HEK293T (cell line): ENCODE measurements at regions not wholly inside any gene's neighbourhood (a gene's known extent, or its start where the extent isn't known, plus 50 kb on each side); places are given as distances from the start of the nearest gene placed in this dataset.

Experiments used
- ARNT ChIP-seq: fragments of 450-650 bp; IDR thresholded peaks from 2 replicates; pipeline ENCODE4 v1.6.1; 2017; ENCODE audit warnings: mild to moderate bottlenecking
- BHLHE40 ChIP-seq: fragments of 450-650 bp; IDR thresholded peaks from 2 replicates; pipeline ENCODE4 v1.6.1; 2016; ENCODE audit warnings: mild to moderate bottlenecking, moderate library complexity, borderline replicate concordance
- FOXM1 ChIP-seq: fragments of 450-650 bp; IDR thresholded peaks from 2 replicates; pipeline ENCODE4 v1.6.1; 2017; ENCODE audit warnings: mild to moderate bottlenecking, borderline replicate concordance
- L3MBTL2 ChIP-seq: fragments of 450-650 bp; conservative IDR thresholded peaks from 2 replicates; pipeline ENCODE4 v1.6.1; 2016; ENCODE audit warnings: mild to moderate bottlenecking
- NFRKB ChIP-seq: fragments of 450-650 bp; IDR thresholded peaks from 2 replicates; pipeline ENCODE4 v1.6.1; 2016; ENCODE audit warnings: mild to moderate bottlenecking, moderate library complexity
- PKNOX1 ChIP-seq: fragments of 450-650 bp; IDR thresholded peaks from 2 replicates; pipeline ENCODE4 v1.6.1; 2016
- SP1 ChIP-seq: fragments of 450-650 bp; IDR thresholded peaks from 2 replicates; pipeline ENCODE4 v1.6.1; 2017
- SUZ12 ChIP-seq: fragments of 450-650 bp; IDR thresholded peaks from 2 replicates; pipeline ENCODE4 v1.6.1; 2016; ENCODE audit warnings: mild to moderate bottlenecking
- TARDBP ChIP-seq: fragments of 450-650 bp; IDR thresholded peaks from 2 replicates; pipeline ENCODE4 v1.6.1; 2016

DNA sequence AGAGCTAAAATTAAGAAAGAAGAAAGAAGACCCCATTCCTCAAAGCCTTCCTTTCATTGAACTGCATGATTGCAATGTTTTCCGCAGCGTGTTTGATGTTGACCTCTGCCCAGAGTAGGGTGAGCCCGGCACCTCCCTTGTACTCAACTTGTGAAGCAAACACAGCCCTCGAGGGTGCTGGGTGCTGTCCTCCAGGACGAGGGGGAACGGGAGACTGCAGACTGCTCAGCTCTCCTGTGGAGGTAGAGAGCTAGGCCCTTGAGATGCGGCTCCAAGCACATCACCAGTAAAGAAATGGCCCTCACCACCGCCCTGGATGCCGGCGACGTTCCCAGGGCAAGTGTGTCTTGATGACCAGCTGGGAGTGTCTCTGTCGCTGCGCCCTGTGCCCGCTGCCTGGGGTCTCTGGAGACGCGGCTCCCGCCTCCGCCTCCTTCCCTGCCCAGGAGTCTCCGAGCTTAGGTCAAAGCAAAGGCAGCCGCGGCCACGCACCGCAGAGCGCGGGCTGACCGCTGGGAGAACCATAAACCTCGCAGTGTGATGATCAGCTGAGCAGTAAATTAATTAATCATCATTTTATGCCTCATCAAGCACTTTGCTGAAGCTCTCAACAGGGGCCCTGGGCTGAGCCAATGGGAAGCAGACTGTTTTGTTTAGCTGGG lies 108.7 kb downstream of the IRX2 start:
- no peak for TF ChIP-seq PKNOX1
- no peak for TF ChIP-seq L3MBTL2
- TF ChIP-seq BHLHE40: no peak
- no peak for TF ChIP-seq FOXM1
- no peak for TF ChIP-seq SUZ12
- no peak for TF ChIP-seq NFRKB
- TF ChIP-seq ARNT: no peak
- TF ChIP-seq TARDBP: no peak
- no peak for TF ChIP-seq SP1
